DMS153 (cell line): ENCODE measurements at regions not wholly inside any gene's neighbourhood (a gene's known extent, or its start where the extent isn't known, plus 50 kb on each side); places are given as distances from the start of the nearest gene placed in this dataset.

Experiments
- DNase-seq: peaks from one replicate; lab custom pipeline; 2025; lab: John Stamatoyannopoulos, UW

DNA sequence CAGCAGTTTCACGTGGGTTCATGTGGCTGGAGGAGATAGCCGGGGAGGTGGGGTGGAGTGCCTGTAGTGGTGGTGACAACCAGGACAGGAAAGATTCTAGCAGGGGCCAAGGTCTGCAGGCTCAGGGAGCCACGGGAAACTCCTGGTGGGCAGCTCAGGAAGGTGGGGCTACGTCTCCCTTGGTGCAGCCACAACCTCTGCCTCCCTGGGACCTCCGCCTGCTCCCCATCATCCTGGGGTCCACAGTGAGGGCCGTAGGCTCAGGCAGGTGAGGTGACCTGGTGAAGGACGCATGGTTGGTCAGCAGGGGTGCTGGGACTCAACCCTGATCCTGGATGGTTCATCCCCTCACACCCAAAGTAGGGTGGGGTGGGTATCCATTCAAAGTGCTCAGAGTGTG, 524.1 kb downstream of the TBC1D22A start:
- no peak for DNase-seq

DNA sequence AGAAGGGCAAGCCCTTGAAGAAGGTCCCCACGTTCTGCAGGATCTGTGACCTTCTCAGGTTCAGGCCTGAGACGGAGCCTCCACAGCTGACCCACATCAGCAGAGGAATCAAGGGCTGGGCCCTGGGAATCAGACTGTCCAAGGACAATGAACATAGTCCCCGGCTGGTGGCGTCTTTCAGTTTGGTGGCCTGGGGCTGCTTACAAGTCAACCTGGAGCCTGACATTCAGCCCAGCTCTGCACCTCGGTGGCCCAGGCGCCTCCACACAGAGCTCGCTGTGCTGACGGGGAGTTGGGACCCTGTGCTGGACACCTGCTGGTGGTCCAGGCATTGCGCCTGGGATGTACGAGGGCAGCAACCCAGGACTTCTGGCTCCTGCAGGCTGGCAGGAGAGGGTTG, 523.5 kb downstream of the TBC1D22A start:
- no peak for DNase-seq

DNA sequence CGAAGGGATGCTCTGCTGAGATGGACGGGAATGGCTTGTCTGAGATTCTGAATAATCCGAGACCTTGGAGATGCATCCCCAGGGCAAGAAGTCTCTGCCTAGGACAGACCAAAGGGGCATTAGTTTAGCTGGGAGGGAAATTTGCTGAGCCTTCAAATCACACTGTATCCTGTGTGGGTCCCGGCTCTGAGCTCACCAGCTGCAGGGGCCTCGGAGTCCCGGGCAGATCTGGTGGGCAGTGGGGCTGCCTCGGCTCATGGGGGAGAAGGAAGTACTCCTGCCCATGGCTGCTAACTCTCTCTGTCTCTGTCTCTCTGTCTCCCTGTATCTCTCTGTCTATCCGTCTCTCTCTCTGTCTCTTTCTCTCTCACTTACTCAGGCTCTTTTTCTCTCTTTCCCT, 522.4 kb downstream of the TBC1D22A start:
- no peak for DNase-seq

DNA sequence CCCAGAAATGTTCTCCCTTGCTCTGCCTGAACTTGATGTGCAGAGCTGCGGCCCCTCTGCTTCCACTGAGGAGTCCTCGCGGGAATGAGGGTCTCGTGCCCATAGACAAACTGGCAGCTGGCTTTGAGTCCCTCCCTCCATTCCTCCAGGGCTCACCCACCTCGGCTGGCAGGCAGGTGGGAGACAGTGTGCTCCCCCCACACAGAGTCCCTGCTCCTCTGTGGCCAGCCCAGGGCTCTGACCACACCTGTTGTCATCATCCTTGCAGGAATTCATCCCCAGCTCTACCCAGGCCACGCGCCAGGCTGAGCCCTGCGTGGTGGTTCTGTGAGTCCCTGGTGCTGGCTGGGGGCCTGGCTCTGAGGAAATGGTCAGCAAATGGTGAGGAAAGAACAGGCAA, 521.9 kb downstream of the TBC1D22A start:
- DNase-seq = no peak

DNA sequence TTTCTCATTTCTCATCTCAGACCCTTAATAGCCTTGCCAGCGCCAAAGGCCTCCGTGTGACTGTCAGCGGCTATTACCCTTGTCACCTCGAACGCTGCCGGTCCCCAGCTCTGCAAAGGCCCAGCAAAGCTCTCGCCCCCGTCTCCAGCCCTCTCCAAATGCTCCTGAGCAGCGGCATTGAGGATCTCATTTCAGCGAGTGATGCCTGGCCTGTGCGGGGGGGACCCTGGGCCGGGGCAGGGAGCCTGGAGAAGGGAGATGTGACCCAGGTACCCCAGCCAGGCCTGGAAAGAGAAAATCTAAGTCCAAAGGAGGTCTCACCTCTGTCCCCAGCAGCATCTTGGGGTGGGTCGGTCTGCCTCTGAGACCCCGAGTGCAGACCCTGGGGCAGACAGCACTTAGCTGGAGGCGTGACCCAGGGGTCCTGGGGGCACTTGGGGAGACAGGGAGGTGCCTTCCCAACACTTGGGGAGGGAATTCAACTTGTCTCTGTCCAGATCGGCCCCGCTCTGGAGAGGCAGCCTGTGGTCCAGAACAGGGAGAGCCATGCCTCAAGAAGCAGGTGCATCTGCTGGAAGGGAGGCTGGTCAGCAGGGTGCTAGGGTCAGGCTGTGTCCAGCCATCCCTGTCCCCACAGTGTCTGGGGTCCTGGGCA, 521.3 kb downstream of the TBC1D22A start:
- no peak for DNase-seq

DNA sequence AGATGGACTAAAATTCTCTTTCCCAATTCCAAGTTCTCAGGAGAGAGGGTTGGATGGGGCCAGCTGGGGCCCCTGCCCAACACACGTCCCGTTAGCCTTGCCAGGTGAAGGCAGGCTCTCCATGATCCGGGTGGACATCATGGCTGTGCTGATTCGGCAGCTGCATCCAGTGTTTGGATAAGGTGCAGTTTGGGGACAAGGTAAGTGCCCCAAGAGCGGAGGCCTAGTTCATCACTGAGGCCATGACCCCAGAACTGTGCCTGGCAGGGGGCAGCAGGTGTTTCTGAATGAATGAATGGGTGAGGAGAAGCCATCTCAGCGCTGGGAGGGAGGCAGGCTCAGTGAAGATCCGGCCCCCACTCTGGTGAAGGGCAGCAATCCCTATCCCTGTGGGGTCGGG, 520.4 kb downstream of the TBC1D22A start:
- DNase-seq = no peak

DNA sequence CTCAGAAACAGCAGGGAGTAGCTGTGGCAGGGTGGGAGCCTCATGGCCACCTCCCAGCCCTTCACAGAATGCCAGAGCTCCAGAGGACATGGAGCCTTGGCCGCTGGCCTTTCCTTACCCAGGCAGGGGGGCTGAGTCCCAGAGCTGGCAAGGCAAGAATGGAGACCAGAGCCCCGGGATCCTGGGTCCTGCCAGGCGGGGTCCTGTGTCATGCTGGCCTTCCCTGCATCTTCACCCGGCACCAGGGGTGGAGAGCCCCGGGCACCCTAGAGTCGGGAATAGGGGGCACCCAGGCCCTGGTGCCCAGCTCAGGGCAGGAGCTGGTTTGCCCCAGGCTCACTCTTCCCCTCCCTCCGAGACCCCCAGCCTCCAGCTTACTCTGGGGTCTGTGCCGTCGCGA, 519.9 kb downstream of the TBC1D22A start:
- DNase-seq = no peak

DNA sequence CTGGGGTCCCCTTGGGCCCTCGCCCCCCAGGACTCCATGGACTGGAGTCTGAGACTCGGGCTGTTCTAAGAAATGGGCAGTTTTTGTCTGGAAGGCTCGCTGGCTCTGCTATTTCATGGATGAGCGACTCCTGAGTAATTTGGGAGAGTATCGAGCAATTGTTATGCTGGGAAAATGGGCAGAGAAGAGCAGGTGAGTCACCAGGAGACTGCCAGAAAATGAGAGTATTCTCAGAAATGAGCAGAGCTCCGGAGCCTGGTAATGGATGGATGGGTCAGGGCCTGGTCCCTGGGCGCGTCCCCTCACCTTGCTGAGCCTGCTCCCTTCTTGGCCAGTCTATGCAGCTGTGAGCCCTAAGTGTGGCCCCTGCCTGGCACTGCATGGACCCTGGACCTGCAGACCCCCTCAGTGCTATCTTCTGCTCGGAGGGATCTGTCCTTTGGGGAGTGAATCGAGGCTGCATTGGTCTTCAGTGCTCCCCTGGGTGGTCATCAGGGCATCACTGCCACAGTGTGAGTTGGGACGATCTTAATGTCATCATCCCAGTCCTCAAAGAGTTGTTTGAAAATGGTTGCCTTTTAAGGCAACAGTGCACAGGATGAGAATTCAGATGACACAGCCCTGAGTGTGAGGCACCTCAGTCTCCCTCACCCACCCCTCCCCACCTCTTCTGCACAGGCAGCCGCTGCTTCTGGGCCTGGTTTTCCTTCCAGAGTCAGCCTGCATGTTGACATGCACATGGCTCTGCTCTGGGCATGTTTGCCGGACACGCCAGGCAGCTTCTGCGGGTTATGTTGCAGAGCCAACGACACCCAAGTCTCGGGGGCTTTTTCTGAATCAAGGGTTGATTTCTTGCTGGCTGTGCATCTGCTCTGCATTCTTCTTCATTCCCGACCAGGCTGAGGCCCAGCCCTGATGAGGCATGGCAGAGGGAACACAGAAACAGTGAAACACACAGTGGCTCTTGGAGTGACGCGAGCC, 519.0 kb downstream of the TBC1D22A start:
- no peak for DNase-seq

DNA sequence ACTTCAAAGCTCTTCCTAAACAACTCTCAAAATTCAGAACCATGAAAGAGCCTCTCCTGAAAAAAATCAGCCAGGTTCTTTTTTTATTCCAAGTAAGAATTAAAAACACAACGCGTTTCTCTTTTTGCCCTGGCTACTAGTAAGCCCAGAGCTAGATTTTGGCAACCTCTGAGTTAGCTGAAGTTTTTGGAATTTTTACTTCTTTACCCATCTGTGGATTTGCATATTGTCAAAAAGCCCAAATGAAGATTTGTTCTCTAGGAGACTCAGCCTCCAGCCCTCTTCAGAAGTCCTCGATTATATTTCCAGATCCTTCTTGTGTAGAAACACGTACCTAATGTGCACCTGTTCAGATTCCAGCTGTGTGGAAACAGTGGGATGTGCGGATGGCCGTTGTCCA, 517.9 kb downstream of the TBC1D22A start:
- no peak for DNase-seq

DNA sequence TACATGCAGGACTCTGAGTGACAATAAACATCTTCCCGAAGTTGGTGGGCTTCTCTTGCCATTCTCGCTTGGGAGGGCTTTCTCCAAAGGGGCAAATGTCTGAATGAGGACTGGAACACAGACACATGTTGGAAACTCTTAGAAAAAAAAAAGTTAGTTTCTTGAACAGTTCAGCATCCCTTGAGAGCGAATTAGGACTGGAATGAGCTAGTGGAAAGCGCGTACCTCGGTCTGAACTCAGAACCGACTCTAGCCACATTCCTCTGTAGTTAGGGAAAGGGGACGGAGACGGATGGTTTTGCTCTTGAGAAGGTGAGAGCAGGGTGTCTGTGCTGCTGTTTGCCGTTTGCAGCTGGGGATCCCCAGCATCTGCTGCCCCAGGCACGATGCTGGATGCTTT, 517.3 kb downstream of the TBC1D22A start:
- no peak for DNase-seq

DNA sequence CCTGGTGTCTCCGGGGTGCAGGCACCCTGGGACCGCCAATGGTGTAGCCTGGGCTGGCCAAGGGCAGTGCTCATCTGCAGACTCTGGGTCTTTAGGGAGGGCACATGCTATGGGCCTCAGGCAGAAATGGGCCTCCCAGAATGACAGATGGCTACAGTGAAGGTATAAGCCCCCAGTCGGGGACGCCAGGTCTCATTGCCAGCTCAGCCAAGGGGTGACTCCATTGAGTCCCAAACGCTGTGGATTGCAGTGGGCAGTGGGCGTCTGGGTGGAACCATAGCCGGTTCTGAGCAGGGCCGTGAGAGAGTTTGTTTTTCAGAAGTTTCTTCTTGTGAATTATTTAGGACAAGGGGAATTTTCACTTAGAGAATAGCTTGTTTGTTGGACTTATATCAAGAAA, 516.9 kb downstream of the TBC1D22A start:
- DNase-seq = no peak

DNA sequence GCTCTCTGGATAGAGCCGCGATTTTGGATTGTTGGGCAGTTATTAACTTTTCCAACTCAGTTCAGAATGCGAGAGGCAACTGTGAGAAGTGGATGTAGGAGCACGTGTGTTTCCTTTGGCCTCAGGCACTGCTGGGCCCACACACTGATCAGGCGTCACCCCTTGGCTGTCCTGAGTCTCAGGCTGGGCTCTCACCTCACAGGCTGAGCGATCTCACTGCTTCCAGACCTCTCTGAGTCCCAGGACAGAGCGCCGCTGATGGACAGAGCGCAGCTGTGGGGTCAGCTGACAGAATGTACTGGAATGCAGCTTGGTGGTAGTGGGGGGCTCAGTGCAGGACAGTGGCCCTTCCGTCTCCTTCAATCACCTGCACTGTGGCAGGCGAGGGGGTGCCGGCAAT, 516.2 kb downstream of the TBC1D22A start:
- no peak for DNase-seq

DNA sequence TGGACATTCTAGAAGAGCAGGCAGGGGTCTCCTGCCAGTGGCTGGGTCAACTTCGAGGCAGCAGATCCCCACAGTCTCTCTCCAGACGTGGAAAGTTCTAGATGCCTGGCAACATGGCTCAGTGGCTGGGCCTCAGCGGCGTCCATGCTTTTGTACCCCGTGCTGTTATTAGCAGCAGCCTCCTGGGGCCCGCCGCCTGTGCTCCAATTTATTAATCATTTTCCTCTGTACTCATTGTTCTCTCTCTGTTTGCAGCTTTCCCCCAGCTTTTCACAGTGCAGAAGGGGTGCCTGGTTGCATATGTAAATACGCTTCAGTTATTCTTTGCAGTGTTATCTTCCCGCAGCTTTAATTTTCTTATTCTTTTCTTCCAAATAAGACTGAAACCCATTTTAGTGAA, 515.1 kb downstream of the TBC1D22A start:
- DNase-seq = no peak

DNA sequence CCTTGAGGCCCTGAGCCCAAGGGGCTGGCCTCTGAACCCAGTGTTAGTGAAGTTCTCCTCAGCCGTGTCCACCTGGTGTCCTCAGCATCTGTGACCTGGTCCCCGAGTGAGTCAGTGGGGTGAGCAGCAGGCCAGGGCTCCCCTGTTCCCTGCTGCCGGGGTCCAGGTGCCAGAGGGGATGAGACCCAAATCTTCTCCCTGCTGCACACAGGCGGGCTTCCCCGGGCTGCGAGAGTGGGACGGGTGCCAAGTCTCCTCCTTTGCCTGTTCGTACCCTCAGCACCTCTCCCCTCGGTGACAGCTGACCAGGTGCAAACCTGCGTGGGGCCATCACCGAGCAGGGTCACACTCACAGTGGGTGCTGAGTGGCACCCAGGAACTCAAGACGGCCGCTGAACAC, 514.5 kb downstream of the TBC1D22A start:
- no peak for DNase-seq

DNA sequence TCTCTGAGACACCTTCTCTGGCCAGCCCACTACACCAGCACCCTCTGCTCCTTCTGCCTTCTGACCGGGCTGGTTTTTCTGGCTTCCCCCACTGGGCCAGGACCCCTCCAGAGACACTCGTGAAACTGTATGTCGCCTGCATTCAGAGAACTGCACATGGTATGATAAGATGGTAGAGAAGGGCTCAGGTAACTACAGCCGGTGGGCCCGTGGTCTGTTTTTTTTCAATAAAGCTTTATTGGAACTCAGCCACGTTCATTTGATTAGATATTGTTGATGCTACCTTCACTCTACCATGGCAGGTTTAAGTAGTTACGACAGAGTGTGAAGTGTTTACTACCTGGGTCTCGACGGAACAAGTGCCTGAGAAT, 514.0 kb downstream of the TBC1D22A start:
- no peak for DNase-seq

DNA sequence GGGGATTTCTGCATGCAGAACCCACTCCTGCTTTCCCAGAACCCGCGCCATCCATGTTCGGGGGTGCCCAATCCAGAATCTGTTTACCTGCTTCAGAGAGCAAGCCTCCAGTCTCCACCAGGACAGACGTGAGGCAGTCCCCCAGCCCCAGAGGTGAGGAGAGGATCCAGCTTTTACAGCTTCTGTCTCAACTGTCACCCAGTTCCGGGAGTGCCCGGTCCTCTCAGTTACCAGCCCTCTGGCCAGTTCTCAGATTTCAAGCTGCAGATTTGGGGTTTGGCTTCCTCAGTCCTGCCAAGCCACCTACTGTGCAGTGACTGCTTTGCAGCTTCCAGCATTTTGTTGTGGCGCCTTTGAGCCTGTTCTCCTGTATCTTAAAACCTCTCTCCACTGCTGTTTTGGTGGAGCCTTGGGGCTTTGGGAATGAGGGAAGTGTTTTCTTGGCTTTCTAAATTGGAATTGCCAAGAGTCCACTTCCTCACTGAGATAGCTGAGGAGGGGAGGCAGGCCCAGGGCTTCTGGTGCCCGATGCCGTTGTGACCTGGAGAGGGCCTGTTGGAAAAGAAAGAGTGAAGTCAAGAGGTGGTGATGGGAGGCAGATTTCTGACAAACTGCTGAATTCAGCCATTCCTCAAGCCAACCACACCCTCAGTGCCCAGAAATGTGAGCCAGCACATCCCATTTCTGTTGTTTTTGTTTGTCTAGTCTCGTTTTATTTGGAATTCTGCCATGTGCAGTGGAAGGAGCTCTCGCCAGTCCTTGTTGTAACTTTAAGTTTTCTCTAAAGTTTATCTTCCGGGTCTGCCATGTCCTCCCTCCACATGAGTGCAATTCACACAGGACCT, 513.4 kb downstream of the TBC1D22A start:
- DNase-seq = no peak

DNA sequence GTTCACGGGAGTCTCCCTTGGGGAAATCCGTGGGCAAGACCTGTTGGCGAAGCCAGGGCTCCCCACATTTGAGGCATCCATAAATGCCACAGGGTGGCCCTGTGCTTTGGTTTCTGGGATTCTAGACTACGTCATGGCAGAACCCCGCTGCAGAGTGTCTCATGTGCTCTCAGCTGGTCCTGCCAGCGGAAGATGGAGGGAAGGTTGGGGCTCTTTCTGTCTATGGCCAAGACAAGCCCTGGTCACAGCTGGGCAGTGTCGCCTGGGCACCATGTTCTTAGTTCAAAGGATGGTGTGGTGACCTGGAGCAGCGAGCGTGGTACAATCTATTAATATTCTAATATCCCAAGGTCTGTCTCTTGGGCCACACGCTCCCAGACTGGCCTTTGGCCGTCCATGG, 511.7 kb downstream of the TBC1D22A start:
- DNase-seq = no peak

DNA sequence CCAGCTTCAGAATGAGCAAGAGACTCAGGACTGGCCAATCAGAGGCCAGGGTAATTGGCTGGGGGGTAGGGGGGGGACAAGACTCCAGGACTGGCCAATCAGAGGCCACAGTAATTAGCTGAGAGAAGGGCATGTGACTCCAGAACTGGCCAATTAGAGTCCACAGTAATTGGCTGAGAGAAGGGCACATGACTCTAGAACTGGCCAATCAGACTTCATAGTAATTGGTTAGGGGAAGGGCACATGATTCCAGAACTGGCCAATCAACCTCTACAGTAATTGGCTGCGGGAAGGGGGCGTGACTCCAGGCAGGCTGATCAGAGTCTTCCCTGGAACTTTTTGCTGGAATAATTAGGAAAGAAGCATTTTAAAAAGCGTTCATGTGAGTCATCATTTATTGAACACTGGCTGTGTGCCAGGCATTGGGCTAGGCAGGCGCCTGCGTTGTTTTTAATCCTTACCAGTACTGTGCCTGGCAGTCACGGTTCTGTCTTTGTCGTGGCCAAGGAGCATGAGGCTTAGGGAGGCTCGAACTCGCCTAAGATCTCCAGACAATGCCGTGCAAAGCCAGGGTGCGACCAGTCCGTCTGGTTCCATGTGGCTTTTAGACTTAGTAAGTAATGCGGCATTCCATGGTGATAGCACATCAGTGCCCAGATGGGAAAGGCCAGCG, 508.1 kb downstream of the TBC1D22A start:
- no peak for DNase-seq

DNA sequence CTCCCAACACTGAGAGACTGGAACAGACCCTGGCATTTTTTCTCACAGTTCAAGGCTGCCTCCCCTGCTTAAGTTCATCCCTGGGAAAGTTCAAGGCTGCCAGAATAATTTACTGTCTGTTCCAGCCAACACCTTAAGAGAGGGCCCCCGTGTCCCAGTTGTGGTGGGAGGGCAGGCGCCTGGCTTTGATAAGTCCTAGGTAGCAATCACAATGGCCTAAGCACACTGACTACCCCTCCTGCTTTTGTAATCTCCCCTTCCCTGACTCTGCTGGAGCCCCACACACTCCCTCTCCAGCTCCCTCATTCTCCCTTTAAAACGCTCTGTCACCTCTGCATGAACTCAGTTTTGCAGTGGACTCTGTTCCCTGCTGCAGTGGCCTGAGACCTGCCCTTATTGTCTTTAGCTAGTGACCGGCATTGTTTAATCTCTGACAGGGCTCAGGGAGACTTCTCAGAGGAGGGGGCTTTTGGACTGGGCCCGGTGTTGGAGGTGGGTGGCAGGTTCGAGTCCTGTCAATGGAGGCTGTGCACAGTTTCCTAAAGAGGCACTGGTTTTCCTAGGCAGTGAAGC, 507.2 kb downstream of the TBC1D22A start:
- no peak for DNase-seq

DNA sequence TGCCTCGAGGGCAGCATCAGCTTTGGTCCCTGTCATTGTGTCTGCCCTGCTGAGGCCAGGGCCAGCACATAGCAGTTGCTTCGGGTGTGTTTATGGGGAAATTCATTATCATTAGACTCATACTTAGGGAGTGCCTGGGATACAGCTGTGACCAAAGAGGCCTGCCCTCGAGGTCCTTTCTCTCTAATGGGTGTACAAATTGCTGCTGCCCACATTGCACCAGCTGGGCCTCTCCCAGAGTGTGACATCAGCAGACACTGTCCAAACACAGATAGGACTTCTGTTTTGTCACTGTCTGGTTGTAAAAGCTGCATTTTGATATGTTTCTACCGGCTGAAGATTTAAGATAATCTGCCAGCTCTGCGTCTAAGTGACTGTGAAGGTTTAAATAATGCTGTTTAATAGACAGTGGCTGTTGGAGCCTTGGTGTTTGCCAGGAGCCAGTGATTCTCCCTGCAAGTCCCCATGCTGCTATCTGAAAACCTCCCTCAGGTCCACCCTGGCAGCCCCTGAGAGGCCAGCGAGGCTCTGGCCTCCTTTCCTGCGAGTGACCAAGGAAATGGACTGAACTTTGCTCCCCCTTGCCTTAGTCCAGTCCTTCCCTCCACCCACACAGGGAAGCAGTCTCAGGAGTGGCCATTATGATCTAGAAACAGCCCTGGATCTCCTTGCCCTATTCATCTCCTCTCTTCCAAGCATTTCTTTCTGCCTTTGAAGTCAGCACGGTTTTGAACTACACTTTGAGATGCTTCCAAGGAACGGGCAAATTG, 505.2 kb downstream of the TBC1D22A start:
- no peak for DNase-seq

DNA sequence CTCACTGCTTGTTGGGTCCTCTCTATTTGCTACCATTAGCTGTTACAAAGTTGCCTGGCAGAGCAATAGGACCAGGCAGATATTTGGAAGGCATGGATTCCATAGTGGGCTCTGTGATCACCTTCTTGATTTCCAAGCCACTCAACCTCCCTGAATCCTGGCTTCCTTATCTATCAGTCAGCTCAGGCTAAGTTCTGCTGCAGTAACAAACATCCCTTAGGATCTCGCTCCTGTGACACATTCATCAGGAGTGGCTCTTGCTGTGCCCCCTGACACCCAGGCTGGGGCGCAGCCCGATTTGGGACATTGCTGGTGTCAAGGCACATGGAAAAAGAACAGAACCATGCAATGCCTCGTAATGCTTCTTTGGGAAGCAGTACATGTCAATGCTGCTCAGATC, 503.9 kb downstream of the TBC1D22A start:
- DNase-seq = no peak
